HCT116 (cell line): ENCODE measurements at regions not wholly inside any gene's neighbourhood (a gene's known extent, or its start where the extent isn't known, plus 50 kb on each side); places are given as distances from the start of the nearest gene placed in this dataset.

Source experiments
- ATAC-seq: fragments of 200-7000 bp; cut with Tn5 transposase; 2 replicates; pipeline ENCODE4 v1.9.1; 2020; ENCODE audit warnings: mild to moderate bottlenecking, moderate library complexity
- BruUV-seq: library from RNA; stranded (reverse); fragments of 400-500 nt; replicated peaks from 2 replicates; lab custom pipeline; 2021; lab: Mats Ljungman, UMichigan
- CTCF ChIA-PET: fragments of 300-600 bp; sonication (Branson Sonifier 250); formaldehyde crosslinking; loops from one replicate; lab custom pipeline; 2021; ENCODE audit warnings: antibody characterized with exemption; lab: Charles Lee
- POLR2A ChIA-PET: fragments of 300-600, 350-600 bp; sonication (Branson Sonifier 250); formaldehyde crosslinking; loops from one replicate; lab custom pipeline; 2021; ENCODE audit warnings: antibody characterized with exemption; lab: Charles Lee
- RAD21 ChIA-PET, 2 experiments: fragments of 300-600 bp; sonication (Branson Sonifier 250); formaldehyde crosslinking; loops; one replicate each; lab custom pipeline; 2023; ENCODE audit warnings: low total read pairs in 2 of 2; ENCODE audit not compliant: uncharacterized antibody in 2 of 2, unreplicated experiment in 2 of 2, low non-redundant PET in 1 of 2; lab: Charles Lee
- DNase-seq: peaks from one replicate; pipeline ENCODE4 v3.0.0-alpha.2; 2010; ENCODE audit warnings: low read depth, low spot score
- H2AFZ ChIP-seq: fragments of 200-600 bp; shearing (Covaris generic), sonication (generic); 2 replicates; pipeline ENCODE4 v1.6.1; 2017; ENCODE audit warnings: low read depth, mixed run types, mixed read lengths, antibody characterized with exemption, low read length; ENCODE audit not compliant: poor library complexity, severe bottlenecking
- H3K27ac ChIP-seq: 2 replicates; pipeline ENCODE4 v1.5.1; 2012; ENCODE audit warnings: low read depth, low read length
- H3K27me3 ChIP-seq: fragments of 200-600 bp; sonication (generic); 2 replicates; pipeline ENCODE4 v1.6.1; 2016; ENCODE audit warnings: mixed run types, low read length, mixed read lengths; ENCODE audit not compliant: insufficient read depth
- H3K36me3 ChIP-seq, 2 experiments: fragments of 200-500 bp in 1 of 2; fragments of 200-600 bp in 1 of 2; sonication (Bioruptor generic) in 1 of 2; sonication (generic) in 1 of 2; 2 replicates each; pipeline versions ENCODE4 v1.5.1 to v1.6.1; 2014 to 2016; ENCODE audit warnings: low read length in 2 of 2, inconsistent platforms in 1 of 2, mixed read lengths in 1 of 2, mixed run types in 1 of 2; ENCODE audit not compliant: insufficient read depth in 2 of 2, control insufficient read depth in 1 of 2
- H3K4me1 ChIP-seq, 2 experiments: fragments of 200-600 bp in 1 of 2; sonication (generic) in 1 of 2; 2 replicates each; pipeline versions ENCODE4 v1.5.1 to v1.6.1; 2012 to 2017; ENCODE audit warnings: low read length in 2 of 2, inconsistent platforms in 1 of 2, mild to moderate bottlenecking in 1 of 2, mixed read lengths in 1 of 2, mixed run types in 1 of 2, moderate library complexity in 1 of 2; ENCODE audit not compliant: insufficient read depth in 2 of 2, control insufficient read depth in 1 of 2
- H3K4me2 ChIP-seq: fragments of 200-600 bp; sonication (generic); 2 replicates; pipeline ENCODE4 v1.6.1; 2017; ENCODE audit warnings: mixed run types, low read length, mixed read lengths
- H3K4me3 ChIP-seq, 2 experiments: fragments of 200-600 bp in 1 of 2; sonication (generic) in 1 of 2; replicated peaks in 1 of 2; 2 replicates each; pipeline ENCODE4 v1.5.1; 2011 to 2016; ENCODE audit warnings: low read length in 2 of 2, control low read depth in 1 of 2, low read depth in 1 of 2, mild to moderate bottlenecking in 1 of 2, mixed read lengths in 1 of 2, mixed run types in 1 of 2
- H3K79me2 ChIP-seq: fragments of 200-600 bp; sonication (generic); 2 replicates; pipeline ENCODE4 v1.6.1; 2017; ENCODE audit warnings: mild to moderate bottlenecking, mixed run types, low read length, moderate library complexity, mixed read lengths; ENCODE audit not compliant: insufficient read depth
- H3K9ac ChIP-seq: fragments of 200-600 bp; sonication (generic); 2 replicates; pipeline ENCODE4 v1.6.1; 2016; ENCODE audit warnings: low read length, mixed read lengths
- H3K9me2 ChIP-seq: fragments of 200-600 bp; sonication (generic), shearing (Covaris generic); 2 replicates; pipeline ENCODE4 v1.6.1; 2017; ENCODE audit warnings: mixed run types, mild to moderate bottlenecking, moderate library complexity; ENCODE audit not compliant: insufficient read depth
- H3K9me3 ChIP-seq, 2 experiments: fragments of 200-500 bp in 1 of 2; fragments of 200-600 bp in 1 of 2; sonication (Bioruptor generic) in 1 of 2; sonication (generic) in 1 of 2; 2 replicates each; pipeline ENCODE4 v1.6.1; 2014 to 2017; ENCODE audit warnings: low read length in 2 of 2, mixed read lengths in 2 of 2, inconsistent platforms in 1 of 2, low read depth in 1 of 2, mild to moderate bottlenecking in 1 of 2, mixed run types in 1 of 2, moderate library complexity in 1 of 2; ENCODE audit not compliant: control insufficient read depth in 1 of 2, insufficient read depth in 1 of 2
- H4K20me1 ChIP-seq: fragments of 200-600 bp; sonication (generic), shearing (Covaris generic); 2 replicates; pipeline ENCODE4 v1.6.1; 2017; ENCODE audit warnings: mixed run types, mild to moderate bottlenecking, moderate library complexity; ENCODE audit not compliant: insufficient read depth
- CEBPB ChIP-seq: IDR thresholded peaks from 2 replicates; pipeline ENCODE4 v1.6.1; 2012; ENCODE audit warnings: low read depth
- ZBTB33 ChIP-seq: IDR thresholded peaks from 2 replicates; pipeline ENCODE4 v1.6.1; 2011; ENCODE audit warnings: mild to moderate bottlenecking, low read length, moderate library complexity; ENCODE audit not compliant: insufficient replicate concordance; ENCODE audit errors: extremely low read depth
- intact Hi-C: fragments of 100-400 bp; cut with micrococcal nuclease; formaldehyde crosslinking; loops from 2 replicates; pipeline ENCODE4 v1.10.0; 2022

- no peak for DNase-seq
- Histone ChIP-seq H3K27me3 (no peaks in the 10 kb centered on the region), H3K4me2 (no peak overlapping the region), H2AFZ (no peak overlapping the region), H3K79me2 (no peaks in the 10 kb centered on the region), H3K9me2 (no peaks in the 10 kb centered on the region), H3K27ac (no peak overlapping the region), H3K36me3 (no peaks in the 10 kb centered on the region), H3K9me3 (no peaks in the 10 kb centered on the region), H3K9ac (no peak overlapping the region), H3K4me1 (no peaks in the 10 kb centered on the region), H3K4me3 (no peak overlapping the region), H4K20me1 (no peaks in the 10 kb centered on the region)
- intact Hi-C loops: no loop called here
- CTCF ChIA-PET: no interaction called here
- TF ChIP-seq ZBTB33: no peak
- POLR2A ChIA-PET: no interaction called here
- ATAC-seq: no peak
- no TSS peak for BruUV-seq
- RAD21 ChIA-PET: no interaction called here
Observed at GRCh38 chr4:149199594-149199993, 616.0 kb downstream of the IQCM start.

- TF ChIP-seq CEBPB: no peak
- Histone ChIP-seq H3K4me3 (no peak overlapping the region), H3K79me2 (no peaks in the 10 kb centered on the region), H3K4me1 (no peaks in the 10 kb centered on the region), H3K36me3 (no peaks in the 10 kb centered on the region), H3K27ac (no peak overlapping the region), H3K4me2 (no peak overlapping the region), H4K20me1 (no peaks in the 10 kb centered on the region), H3K27me3 (no peaks in the 10 kb centered on the region), H3K9ac (no peak overlapping the region), H3K9me2 (no peaks in the 10 kb centered on the region), H2AFZ (no peak overlapping the region), H3K9me3 (no peaks in the 10 kb centered on the region)
- ChIA-PET POLR2A (no interaction called here), CTCF (no interaction called here), RAD21 (no interaction called here)
- ATAC-seq (no peak), DNase-seq (no peak)
- no TSS peak for BruUV-seq
- intact Hi-C loops: no loop called here
Observed at GRCh38 chr4:149194061-149194460, 621.6 kb downstream of the IQCM start.
